HG03457 (cell line): ENCODE measurements at regions not wholly inside any gene's neighbourhood (a gene's known extent, or its start where the extent isn't known, plus 50 kb on each side); places are given as distances from the start of the nearest gene placed in this dataset.
"Not testable (repeated sequence)": the region's sequence is repeated elsewhere in the genome, so short reads cannot be mapped to it uniquely, and the experiment has no call there.

Experiments
- ATAC-seq: cut with Tn5 transposase; IDR thresholded peaks from one replicate; pipeline ENCODE4 v1.9.1; 2021; ENCODE audit warnings: moderate number of reproducible peaks; ENCODE audit not compliant: unreplicated experiment

DNA sequence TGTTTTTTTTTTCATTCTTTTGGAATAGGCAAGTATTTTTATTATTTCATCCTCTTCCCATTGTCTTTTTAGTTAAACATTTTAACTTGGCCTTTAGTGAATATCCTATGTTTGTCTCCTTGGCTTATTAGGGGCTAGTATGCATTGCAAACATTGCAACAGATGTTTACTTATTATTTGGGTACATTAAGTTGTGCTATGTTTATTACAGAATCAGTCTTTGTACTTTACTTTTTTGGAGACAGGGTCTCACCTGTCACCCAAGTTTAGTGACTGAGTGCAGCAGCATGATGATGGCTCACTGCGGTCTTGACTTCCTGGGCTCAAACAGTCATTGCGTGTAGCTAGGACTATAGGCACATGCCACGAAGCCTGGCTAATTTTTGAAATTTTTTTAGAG lies 51.1 kb upstream of the NUDT6 start:
- ATAC-seq: no peak

DNA sequence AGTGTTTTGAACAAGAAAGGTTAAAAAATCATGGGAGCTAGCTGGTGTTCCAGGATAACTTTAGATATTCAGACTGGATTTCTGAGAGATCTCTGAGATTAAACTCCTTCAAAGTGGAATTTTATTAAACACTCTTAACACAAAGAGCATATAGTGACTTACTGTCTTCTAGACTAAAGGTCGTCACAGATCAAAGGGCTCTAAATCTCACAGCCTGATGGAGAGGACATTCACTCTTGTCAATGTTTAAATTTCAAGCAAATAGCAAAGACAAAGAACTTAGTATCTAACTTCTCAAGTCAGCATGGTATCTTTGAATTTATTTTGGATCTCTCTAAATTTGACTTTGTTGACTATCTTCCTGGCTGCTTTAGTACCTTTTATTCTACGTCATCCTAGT lies 53.7 kb upstream of the NUDT6 start:
- ATAC-seq: no peak

DNA sequence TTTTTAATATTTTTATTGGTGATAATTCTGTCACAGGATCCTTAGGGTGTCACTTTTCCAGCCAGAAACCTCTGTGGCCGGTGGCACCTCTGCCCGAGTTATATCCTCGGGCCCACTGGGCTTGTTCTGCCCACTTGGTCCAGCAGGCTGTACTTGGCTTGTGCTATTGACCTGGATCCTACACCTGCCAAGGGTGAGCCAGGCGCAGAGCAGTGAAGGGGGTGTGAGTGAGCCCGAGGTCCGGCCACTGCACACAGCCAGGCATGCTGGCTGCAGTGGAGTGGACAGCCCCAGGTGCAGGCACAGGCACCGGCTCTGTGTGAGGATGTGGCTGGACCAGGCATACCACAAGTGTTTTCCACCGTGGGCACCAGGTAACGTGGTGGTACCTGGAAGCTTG lies 54.7 kb upstream of the NUDT6 start:
- ATAC-seq: no peak

DNA sequence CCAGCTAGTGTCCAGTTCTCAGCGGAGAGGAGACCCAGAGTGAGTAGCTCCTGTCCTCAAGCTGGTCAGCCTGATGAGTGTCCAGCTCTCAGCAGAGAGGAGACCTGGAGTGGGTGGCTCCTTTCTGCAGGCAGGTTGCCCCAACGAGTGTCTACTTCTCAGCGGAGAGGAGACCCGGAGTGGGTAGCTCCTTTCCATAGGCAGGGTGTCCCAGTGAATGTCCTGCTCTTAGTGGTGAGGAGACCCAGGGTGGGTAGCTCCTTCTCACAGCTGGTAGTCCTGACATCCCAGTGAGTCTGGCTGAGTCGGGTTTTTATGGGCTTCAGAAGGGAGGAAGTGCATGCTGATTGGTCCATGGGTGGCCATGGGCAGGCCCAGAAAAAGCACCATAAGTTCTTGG lies 55.7 kb upstream of the NUDT6 start:
- no peak for ATAC-seq

DNA sequence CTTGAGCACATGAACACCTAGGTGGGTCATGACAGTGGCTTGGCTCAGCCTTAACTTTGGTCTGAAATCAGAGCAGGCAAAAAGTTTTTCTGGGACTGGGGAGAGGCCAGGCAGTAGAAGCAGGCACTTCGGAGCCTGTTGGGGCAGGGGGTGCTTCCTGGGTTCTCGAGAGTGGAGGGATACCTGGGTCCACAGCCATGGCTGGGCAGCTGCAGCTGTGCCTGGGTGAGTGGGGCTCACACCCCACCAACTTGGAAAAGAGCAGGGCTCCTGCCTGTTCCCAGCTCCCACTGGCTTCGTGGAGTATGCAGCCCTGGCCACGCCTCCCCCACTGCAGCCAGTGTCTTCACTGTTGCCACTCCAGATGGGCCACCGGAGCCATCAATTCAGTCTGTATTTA lies 56.4 kb upstream of the NUDT6 start:
- no peak for ATAC-seq

DNA sequence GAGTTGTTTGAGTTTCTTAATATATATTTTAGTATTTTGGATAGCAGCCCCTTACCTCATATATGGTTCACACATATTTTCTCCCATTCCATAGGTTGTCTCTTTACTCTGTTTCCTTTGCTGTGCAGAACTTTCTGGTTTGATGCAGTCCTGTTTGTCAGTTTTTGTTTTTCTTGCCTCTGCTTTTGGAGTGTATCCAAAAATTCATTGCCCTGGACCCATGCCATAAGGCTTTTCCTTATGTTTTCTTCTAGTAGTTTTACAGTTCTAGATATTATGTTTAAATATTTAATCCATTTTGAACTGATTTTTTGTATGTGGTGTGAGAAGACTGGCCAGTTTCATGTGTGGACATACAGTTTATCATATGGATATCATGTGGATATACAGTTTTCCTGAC lies 58.5 kb upstream of the NUDT6 start:
- ATAC-seq: no peak

DNA sequence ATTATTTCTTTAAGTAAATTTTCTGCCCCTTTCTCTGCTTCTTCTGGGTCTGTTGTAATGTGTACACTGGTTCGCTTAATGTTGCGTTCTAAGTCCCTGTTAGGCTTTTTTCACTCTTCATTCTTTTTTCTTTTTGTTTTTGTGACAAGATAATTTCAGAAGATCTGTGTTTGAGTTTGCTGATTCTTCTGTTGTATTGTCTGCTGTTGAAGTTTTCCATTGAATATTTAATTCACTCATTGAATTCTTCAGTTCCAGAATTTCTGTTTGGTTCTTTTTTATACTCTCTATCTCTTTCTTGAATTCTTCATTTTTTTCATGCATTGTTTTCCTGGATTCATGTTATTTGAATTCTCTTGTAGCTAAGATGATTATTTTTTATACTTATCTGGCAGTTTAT lies 66.3 kb upstream of the NUDT6 start:
- no peak for ATAC-seq

DNA sequence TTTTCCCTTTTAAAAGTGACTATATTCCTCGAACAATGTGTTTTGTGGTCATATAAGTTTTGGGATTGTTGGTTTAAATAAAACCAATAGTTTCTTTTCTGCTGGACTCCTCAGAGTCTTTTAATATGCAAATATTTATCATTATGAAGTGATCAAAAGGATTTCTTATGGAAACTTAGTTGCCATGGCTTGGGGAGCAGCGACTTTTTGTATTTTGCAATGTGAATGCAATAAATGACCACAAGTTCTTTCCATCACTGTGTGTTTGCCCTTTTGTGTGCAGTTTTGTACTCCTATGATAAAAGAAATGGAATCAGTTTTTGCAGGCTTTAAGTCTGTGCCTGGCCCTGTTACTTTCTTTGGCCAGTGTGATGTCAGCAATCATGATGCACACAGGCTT lies 68.5 kb upstream of the NUDT6 start:
- ATAC-seq: no peak

DNA sequence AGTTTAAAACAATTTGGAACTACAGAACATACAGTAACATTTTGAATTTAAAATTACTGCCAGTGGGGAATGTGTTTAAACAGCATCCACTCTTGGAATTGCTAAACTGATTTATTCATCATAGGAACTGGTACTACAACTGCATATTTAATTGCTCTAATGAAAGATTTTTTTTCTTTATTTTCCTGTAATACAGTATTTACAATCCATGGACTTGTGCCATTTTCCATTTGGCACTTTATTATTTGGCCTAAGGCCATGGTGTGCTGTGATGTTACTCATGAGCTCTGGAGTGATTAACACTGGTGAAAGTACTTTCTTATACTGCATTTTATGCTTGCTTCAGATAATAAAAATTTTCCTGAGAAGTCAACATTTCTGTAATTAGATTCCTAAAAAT lies 69.7 kb upstream of the NUDT6 start:
- ATAC-seq: no peak

DNA sequence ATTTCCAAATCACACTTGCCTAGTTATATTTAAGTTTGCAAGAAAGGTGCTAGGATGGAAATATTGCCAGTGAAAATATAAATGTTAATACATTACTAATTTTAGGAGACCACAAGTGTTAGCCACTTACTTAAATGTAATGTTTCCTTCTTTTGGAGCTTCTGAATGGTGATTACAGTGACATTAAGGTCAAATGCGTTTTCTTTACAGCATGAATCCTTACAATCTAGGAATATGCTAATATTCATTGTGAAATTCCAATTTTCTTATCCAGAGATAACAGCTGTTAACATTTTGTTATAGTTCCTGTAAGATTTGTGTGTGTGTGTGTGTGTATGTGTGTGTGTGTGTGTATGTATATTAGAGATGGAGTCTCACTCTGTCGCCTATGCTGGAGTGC lies 70.2 kb upstream of the NUDT6 start:
- ATAC-seq: no peak

DNA sequence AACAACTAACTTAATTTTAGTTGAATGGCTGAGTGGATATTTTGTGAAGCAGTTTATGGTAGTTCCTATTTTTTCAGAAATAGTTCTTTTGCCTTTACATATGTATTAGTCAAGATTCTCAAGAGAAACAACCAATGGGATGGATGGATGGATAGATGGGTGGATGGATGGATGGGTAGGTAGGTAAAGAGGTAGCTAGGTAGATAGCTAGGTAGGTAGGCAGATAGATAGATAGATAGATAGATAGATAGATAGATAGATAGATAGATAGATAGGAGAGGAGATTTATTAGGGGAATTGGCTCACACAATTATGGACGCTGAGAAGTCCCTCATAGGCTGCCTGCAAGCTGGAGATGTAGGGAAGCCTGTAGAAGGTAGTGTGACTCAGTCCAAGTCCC lies 74.0 kb upstream of the NUDT6 start:
- ATAC-seq: no peak

DNA sequence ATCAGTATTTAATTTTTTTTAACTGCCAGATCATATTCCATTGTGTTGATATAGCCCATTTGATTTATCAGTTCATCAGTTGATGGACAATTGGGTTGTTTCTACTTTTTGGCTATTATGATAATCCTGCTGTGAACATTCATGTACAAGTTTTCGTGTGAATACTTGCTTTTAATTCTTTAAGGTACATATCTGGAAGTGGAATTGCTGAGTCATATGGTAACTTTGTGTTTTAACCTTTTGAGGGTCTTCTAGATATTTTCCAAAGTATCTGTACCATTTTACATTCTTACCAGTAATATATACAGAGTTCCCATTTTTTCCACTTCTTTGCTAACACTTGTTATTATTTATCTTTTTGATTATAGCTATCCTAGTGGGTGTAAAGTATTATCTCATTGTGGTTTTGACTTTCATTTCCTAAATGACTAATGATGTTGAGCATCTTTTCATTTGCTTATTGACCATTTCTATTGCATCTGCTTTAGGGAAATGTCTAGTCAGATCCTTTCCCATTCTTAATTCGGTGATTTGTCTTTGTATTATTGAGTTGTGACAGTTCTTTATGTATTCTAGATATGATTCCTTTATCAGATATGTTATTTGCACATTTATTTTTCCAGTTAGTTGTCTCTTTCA lies 75.2 kb upstream of the NUDT6 start:
- ATAC-seq: no peak

DNA sequence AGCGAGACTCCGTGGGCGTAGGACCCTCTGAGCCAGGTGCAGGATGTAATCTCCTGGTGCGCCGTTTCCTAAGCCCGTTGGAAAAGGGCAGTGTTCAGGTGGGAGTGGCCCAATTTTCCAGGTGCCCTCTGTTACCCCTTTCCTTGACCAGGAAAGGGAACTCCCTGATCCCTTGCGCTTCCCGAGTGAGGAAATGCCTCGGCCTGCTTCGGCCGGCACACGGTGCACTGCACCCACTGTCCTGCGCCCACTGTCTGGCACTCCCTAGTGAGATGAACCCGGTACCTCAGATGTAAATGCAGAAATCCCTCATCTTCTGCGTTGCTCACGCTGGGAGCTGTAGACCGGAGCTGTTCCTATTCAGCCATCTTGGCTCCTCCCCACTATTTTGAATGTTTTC lies 81.7 kb upstream of the NUDT6 start:
- not testable (repeated sequence) for ATAC-seq

DNA sequence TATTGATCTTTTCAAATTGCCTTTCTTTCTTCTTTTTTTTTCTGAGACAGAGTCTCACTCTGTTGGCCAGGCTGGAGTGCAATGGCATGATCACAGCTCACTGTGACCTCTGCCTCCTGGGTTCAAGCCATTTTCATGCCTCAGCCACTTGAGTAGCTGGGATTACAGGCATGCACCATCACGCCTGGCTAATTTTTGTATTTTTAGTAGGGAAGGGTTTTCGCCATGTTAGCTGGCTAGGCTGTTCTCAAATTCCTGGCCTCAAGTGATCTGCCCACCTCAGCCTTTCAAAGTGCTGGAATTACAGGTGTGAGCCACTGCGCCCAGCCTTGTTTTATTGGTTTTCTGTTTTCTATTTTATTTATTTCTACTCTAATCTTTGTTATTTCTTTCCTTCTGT lies 82.7 kb upstream of the NUDT6 start:
- ATAC-seq: not testable (repeated sequence)

DNA sequence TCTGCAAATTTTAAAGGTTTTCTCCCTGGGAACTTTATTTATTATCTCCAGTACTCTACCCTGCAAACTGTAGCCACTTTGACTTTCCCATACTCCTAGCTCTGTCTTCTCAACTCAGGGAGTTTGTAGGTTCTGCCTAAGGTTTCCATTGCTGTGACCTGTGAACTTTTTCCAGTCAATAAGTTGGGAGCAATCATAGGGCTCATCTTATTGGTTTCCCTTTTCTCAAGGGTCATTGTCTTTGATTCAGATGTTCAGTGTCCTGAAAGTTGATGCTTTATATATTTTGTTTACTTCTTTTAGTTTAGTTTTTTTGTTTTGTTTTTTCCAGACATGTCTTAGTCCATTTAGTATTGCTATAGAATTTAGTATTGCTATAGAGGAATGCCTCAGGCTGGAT lies 85.3 kb upstream of the NUDT6 start:
- ATAC-seq: no peak

DNA sequence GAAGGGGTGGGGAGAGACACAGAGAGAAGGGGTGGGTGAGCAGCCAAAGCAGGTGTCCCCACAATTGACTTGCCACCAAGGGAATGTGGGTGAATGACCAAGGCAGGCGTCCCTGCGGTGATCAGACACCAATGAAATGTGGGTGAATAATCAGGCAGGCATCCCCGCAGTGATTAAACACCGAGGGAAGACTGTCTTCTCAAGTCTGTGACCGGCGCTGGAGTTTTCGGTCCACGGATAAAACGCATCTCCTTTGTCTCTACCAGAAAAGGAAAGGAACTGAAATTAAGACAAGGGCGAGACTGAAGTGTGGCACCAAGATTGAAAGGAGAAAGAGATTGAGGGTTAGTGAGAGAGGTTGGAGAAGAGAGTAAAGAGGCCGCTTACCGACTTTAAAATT lies 90.0 kb upstream of the NUDT6 start:
- ATAC-seq: not testable (repeated sequence)

DNA sequence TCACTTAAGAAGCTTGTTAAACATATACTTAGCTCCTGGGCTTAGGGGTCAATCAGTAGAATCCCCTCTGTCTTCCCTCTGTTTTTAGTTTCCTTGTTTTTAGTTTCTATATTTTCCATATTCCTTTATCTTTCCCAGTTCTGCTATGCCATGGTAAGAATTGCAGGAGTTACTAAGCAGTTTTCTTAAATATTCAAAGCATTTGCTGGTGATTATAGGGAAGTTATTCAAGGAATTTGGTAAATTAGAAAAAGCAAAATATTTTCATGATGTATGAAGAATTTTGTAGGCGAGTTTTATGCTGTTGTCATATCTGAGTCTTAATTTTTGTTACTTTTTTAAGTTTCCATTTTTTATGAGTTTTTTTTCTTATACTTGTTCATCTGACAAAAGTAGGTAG lies 91.6 kb upstream of the NUDT6 start:
- ATAC-seq: no peak

DNA sequence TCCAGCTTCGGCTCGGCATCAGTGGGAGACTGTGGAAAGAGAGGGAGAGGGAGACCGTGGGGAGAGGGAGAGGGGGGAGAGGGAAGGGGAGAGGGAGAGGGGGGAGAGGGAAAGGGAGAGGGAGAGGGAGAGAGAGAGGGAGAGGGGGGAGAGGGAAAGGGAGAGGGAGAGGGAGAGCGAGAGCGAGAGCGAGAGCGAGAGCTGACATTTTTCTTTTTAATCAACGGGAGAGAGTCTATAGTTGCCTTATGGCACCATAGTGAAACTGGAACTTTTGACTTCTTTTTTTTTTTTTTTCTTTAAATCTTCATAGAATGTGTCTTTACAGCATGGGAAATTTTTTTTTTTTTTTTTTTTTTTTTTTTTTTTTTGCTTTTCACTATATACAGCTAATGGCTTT lies 94.7 kb upstream of the NUDT6 start:
- no peak for ATAC-seq

DNA sequence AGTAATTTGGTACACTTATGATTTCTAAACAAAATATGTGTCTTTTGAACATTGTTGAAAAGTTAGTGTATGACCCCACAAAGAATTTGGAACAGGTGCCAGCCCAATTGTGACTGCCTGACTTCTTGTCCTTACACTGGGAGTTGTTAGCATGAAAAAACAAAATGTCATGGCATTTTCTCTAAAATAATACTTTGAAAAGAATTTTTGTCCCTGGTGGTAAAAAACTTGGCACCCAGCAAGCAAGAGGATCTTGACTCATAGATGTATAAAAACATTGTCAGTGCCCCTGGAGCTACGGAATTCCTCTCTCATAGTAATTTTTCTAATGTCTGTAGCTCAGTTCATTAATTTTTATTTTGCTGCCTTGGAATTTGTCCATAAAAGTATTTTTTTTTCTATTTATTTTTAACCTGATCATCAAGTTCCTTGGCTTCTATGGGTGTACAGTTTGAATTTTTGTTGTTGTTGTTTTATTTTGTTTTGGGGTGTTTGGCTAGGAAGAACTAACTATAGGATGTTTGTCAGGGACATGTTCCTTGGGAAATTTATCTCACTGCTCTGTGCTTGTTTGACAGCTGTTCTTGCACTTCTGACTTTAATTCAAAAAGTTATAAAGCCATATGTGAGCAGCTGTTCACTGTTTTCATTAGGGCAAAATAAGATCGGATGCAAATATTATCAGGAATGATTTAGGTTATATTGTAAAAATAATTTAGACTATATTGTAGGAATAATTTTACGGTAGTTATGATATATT lies 95.4 kb upstream of the NUDT6 start:
- no peak for ATAC-seq

DNA sequence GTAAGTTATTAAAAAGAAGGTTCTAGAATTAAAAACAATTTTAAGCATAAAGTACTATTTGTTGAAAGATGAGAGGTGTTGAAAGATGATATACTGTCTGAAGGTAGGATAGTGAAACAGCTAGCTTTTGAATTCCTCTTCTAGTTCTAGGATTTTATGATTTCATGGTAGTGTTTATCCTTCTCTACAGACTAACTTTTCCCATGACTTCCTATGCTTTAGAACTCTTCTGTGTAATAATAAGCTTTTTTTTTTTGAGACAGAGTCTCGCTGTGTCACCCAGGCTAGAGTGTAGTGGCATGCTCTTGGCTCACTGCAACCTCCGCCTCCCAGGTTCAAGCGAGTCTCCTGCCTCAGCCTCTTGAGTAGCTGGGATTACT lies 96.0 kb upstream of the NUDT6 start:
- no peak for ATAC-seq

DNA sequence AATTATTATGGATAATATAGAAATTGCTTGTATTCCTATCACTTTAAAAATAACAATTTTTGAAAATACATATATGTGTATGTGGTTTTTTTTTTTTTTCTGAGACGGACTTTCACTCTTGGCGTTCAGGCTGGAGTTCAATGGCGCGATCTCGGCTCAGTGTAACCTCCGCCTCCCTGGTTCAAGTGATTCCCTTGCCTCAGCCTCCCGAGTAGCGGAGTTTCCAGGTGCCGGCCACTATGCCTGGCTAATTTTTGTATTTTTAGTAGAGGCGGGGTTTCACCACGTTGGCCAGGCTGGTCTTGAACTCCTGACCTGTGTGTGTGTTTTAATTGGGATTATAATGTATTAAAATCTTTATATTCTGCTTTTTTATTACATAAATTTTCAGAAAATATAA lies 97.9 kb upstream of the NUDT6 start:
- ATAC-seq: no peak

DNA sequence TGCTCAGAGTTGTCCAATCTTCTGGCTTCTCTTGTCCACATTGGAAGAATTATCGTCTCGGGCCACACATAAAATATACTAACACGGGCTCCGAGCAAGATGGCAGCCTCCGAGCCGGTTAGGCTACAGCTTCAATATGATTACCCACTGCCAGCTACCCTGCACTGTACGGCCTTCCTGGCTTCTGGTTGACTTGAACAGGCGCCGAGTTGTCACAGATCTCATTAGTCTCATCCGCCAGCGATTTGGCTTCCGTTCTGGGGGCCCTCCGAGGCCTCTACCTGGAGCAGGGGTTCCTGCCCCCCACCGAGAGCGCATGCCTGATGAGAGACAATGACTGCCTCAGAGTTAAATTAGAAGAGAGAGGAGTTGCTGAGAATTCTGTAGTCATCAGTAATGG lies 101.2 kb upstream of the NUDT6 start:
- no peak for ATAC-seq

DNA sequence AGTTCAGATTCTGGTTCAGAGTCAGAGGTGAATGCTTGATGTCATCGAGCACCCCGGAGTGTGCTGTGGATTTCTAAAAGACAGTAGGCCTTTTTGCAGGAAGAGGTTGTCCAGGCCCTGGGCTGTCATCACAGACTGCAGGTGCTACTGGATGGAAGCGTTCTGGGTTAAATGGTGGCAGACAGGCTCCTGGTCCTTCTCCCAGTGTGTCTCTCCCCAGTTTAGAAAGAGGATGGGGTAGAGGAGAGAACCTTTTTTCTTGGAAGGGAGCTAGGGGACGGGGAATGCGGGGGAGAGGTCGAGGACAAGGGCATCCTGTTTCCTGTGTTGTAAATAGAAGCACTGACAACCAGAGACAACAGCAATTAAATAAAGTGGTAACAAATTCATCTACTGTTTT lies 102.3 kb upstream of the NUDT6 start:
- no peak for ATAC-seq
